Nephron (organoid): ENCODE measurements at regions not wholly inside any gene's neighbourhood (a gene's known extent, or its start where the extent isn't known, plus 50 kb on each side); places are given as distances from the start of the nearest gene placed in this dataset.

ENCODE experiments used
- H3K27ac Mint-ChIP-seq, 3 experiments: 2 replicates each; pipeline ENCODE4 v1.8.0; 2020; ENCODE audit warnings: mixed read lengths in 3 of 3, mild to moderate bottlenecking in 2 of 3, moderate library complexity in 1 of 3
- H3K27me3 Mint-ChIP-seq: 2 replicates; pipeline ENCODE4 v1.8.0; 2021; ENCODE audit warnings: low read depth, mild to moderate bottlenecking, moderate library complexity, mixed read lengths
- H3K36me3 Mint-ChIP-seq: 2 replicates; pipeline ENCODE4 v1.8.0; 2020; ENCODE audit warnings: low read depth, mixed read lengths
- H3K4me1 Mint-ChIP-seq: 2 replicates; pipeline ENCODE4 v1.8.0; 2020; ENCODE audit warnings: mixed read lengths
- H3K4me3 Mint-ChIP-seq, 3 experiments: 2 replicates each; pipeline ENCODE4 v1.8.0; 2020; ENCODE audit warnings: mild to moderate bottlenecking in 3 of 3, mixed read lengths in 3 of 3, moderate library complexity in 2 of 3
- H3K9me3 Mint-ChIP-seq: 2 replicates; pipeline ENCODE4 v1.8.0; 2020; ENCODE audit warnings: mixed read lengths
- TF ChIP-seq, protein P1 (sequence below), 3 experiments: fragments of 200-600 bp; sonication (generic); IDR thresholded peaks; one replicate each; pipeline ENCODE4 v1.5.0; 2021; ENCODE audit warnings: antibody characterized with exemption in 3 of 3; ENCODE audit not compliant: unreplicated experiment in 3 of 3

DNA sequence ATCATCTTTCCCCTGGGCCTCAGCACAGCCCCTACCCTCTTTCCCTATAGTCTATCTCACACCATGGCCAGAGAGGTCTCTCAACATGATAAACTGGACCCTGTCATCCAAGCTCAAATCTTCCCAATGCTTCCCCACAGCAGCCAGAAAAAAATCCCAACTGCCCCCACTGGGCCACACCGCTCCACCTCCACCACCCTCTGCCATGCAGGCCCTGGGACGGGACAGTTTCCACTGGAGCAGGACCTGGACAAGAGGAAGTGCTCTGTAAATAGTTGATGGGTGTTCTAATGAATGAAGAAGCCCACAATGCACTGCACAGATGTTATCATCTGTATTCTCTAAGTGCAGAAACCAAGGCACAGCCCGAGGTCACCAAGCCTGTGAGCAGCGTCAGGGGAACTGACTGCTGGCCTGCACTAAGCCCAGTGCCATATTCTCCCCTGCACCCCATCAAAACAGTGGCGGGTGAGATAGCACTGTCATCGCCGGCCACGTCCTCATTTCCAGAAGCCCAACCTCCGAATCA is 161.1 kb downstream of the NUP210 start:
- Mint-ChIP-seq H3K36me3 (no peaks in the 10 kb centered on the region), H3K27ac (no peak overlapping the region), H3K9me3 (no peaks in the 10 kb centered on the region), H3K27me3 (peaks cover 20% of the 10 kb centered on the region), H3K4me3 (no peak overlapping the region), H3K4me1 (peaks cover 9% of the 10 kb centered on the region)
- TF ChIP-seq, protein P1, sequence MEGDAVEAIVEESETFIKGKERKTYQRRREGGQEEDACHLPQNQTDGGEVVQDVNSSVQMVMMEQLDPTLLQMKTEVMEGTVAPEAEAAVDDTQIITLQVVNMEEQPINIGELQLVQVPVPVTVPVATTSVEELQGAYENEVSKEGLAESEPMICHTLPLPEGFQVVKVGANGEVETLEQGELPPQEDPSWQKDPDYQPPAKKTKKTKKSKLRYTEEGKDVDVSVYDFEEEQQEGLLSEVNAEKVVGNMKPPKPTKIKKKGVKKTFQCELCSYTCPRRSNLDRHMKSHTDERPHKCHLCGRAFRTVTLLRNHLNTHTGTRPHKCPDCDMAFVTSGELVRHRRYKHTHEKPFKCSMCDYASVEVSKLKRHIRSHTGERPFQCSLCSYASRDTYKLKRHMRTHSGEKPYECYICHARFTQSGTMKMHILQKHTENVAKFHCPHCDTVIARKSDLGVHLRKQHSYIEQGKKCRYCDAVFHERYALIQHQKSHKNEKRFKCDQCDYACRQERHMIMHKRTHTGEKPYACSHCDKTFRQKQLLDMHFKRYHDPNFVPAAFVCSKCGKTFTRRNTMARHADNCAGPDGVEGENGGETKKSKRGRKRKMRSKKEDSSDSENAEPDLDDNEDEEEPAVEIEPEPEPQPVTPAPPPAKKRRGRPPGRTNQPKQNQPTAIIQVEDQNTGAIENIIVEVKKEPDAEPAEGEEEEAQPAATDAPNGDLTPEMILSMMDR (IDR thresholded peaks at IDR 0.05; ENCODE audit: unreplicated experiment in 3 of 3), result no peak

DNA sequence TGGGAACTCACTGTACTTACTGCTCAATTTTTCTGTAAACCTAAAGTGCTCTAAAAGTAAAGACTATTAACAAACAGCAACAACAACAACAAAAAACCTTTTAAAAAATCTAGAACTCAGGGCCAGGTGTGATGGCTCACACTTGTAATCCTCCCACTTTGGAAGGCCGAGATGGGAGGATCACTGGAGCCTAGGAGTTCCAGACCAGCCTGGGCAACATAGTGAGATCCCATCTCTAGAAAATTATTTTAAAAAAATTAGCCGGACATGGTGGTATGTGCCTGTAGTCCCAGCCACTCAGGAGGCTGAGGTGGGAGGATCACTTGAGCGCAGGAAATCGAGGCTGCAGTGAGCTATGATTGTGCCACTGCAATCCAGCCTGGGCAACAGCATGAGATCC is 161.8 kb downstream of the NUP210 start:
- Mint-ChIP-seq H3K9me3 (no peaks in the 10 kb centered on the region), H3K4me3 (no peak overlapping the region), H3K36me3 (no peaks in the 10 kb centered on the region), H3K4me1 (peaks cover 7% of the 10 kb centered on the region), H3K27ac (no peak overlapping the region), H3K27me3 (peaks cover 20% of the 10 kb centered on the region)
- TF ChIP-seq, protein P1 (IDR thresholded peaks at IDR 0.05; ENCODE audit: unreplicated experiment in 3 of 3), result no peak

DNA sequence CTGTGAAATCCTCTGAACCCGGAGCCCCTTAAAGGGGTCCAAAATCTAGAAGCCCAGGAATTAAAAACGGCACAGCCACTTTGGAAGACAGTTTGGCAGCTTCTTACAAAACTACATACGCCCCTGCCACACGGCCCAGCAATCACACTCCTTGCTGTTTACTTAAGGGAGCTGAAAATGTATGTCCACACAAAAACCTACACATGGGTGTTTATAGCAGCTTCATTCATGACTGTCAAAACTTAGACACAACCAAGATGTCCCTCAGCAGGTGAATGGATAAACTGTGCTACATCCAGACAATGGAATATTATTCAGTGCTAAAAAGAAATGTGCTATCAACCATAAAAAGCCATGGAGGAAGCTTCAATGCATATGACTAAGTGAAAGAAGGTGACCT is 162.5 kb downstream of the NUP210 start:
- no peak overlapping the region for H3K4me3 Mint-ChIP-seq
- peaks cover 18% of the 10 kb centered on the region for H3K27me3 Mint-ChIP-seq
- peaks cover 7% of the 10 kb centered on the region for H3K4me1 Mint-ChIP-seq
- no peak overlapping the region for H3K27ac Mint-ChIP-seq
- no peaks in the 10 kb centered on the region for H3K9me3 Mint-ChIP-seq
- TF ChIP-seq, protein P1 (IDR thresholded peaks at IDR 0.05; ENCODE audit: unreplicated experiment in 3 of 3), result no peak
- no peaks in the 10 kb centered on the region for H3K36me3 Mint-ChIP-seq

DNA sequence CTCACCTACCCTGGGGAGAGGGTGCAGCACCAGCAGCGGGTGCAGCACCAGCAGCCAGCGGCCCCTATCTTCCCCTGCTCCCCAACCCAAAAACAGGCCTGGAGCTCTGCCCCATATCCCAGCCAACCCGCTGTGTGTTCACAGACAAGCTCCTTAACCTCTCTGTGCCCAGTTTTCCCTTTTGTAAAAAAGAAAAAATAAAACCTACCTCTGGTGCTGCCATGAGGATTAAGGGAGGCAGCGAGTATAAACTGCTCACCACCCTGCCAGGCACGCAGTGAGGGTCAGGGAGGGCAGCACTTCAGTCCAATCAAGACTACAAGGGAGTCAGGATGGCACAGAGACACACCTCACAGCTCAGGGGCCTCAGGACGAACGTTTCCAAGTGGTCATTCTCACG is 163.3 kb downstream of the NUP210 start:
- no peak overlapping the region for H3K4me3 Mint-ChIP-seq
- TF ChIP-seq, protein P1 (IDR thresholded peaks at IDR 0.05; ENCODE audit: unreplicated experiment in 3 of 3), result no peak
- peaks cover 14% of the 10 kb centered on the region for H3K27me3 Mint-ChIP-seq
- peaks cover 7% of the 10 kb centered on the region for H3K4me1 Mint-ChIP-seq
- H3K27ac Mint-ChIP-seq, result no peak overlapping the region
- no peaks in the 10 kb centered on the region for H3K9me3 Mint-ChIP-seq
- H3K36me3 Mint-ChIP-seq, result no peaks in the 10 kb centered on the region

DNA sequence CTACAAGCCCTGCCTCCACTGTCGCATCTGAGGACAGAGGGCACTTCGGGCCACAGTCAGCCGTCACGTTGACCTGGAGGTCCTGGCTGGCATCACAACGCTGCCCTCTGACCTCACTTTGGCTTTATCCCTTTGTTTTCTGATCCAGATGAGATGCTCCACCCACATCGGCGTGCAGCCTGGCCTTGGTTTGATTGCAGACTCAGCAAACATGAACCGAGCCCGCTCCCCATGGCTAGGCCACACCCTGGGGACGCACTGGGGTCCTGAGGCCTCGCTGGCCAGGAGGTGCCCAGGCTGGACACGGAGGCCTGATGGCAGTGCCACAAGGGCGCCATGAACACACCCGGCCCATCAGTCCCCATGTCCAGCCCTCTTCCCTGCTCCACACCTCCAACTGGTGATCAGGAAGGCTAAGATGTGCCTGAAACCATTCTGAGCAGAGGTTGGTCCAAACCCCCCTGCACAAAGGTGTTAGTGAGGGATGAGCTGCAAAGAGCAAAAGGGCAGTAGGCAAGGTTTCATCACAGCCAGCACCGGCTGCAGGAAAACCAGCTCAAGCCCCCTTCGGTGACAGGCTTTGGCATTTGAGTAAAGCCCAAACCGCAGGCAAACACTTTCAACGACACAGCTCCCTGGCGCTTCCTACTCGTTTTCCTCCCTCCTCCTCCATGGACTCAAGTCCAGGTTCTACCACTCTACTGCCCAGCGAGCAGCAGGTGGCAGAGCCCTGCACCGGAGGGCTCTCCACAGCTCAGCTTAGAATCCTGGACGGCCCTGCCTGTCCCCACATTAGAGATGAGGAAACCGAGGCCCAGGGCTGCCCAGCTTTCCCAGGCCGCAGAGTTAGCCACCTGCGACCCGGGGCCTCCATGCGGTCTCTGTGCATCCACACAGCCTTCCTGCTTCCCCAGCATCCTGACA is 165.8 kb downstream of the NUP210 start:
- no peaks in the 10 kb centered on the region for H3K4me1 Mint-ChIP-seq
- no peaks in the 10 kb centered on the region for H3K36me3 Mint-ChIP-seq
- H3K27me3 Mint-ChIP-seq, result peaks cover 6% of the 10 kb centered on the region
- TF ChIP-seq, protein P1 (IDR thresholded peaks at IDR 0.05; ENCODE audit: unreplicated experiment in 3 of 3), result no peak
- H3K9me3 Mint-ChIP-seq, result no peaks in the 10 kb centered on the region
- H3K4me3 Mint-ChIP-seq, result no peak overlapping the region
- H3K27ac Mint-ChIP-seq, result no peak overlapping the region
